GM23338 (cell line): ENCODE measurements at regions not wholly inside any gene's neighbourhood (a gene's known extent, or its start where the extent isn't known, plus 50 kb on each side); places are given as distances from the start of the nearest gene placed in this dataset.

ENCODE experiments used
- ATAC-seq: fragments of 200-7000 bp; cut with Tn5 transposase; 3 replicates; pipeline ENCODE4 v1.9.1; 2020
- DNase-seq: peaks from one replicate; pipeline ENCODE4 v3.0.0-alpha.2; 2015; ENCODE audit warnings: low spot score
- H2AFZ ChIP-seq: fragments of 200-600 bp; sonication (generic); 2 replicates; pipeline ENCODE4 v1.8.0; 2016; ENCODE audit warnings: antibody characterized with exemption, mild to moderate bottlenecking, moderate library complexity
- H3F3A ChIP-seq: fragments of 200-600 bp; sonication (generic); replicated peaks from 2 replicates; pipeline ENCODE4 v1.8.0; 2017; ENCODE audit warnings: antibody characterized with exemption, mixed run types, low read depth
- H3K27ac ChIP-seq: fragments of 200-600 bp; sonication (generic); 2 replicates; pipeline ENCODE4 v1.6.1; 2016; ENCODE audit warnings: low read depth
- H3K27me3 ChIP-seq: fragments of 200-600 bp; sonication (generic); 2 replicates; pipeline ENCODE4 v1.8.0; 2016; ENCODE audit warnings: mild to moderate bottlenecking, mixed run types, moderate library complexity; ENCODE audit not compliant: insufficient read depth
- H3K36me3 ChIP-seq: fragments of 200-600 bp; sonication (generic); 2 replicates; pipeline ENCODE4 v1.8.0; 2016; ENCODE audit warnings: mild to moderate bottlenecking; ENCODE audit not compliant: insufficient read depth
- H3K4me1 ChIP-seq: fragments of 200-600 bp; sonication (generic); 2 replicates; pipeline ENCODE4 v1.8.0; 2016; ENCODE audit warnings: mild to moderate bottlenecking, moderate library complexity; ENCODE audit not compliant: insufficient read depth
- H3K4me2 ChIP-seq: fragments of 200-600 bp; sonication (generic); 2 replicates; pipeline ENCODE4 v1.7.1; 2017; ENCODE audit warnings: mixed run types
- H3K4me3 ChIP-seq: fragments of 200-600 bp; sonication (generic); 2 replicates; pipeline ENCODE4 v1.6.1; 2016; ENCODE audit warnings: mixed run types
- H3K79me2 ChIP-seq: fragments of 200-600 bp; sonication (generic); replicated peaks from 2 replicates; pipeline ENCODE4 v1.8.0; 2017; ENCODE audit warnings: mild to moderate bottlenecking; ENCODE audit not compliant: insufficient read depth
- H3K9me2 ChIP-seq: fragments of 200-600 bp; sonication (generic); 2 replicates; pipeline ENCODE4 v1.8.0; 2017; ENCODE audit not compliant: insufficient read depth
- H4K20me1 ChIP-seq: fragments of 200-600 bp; sonication (generic); replicated peaks from 2 replicates; pipeline ENCODE4 v1.8.0; 2017; ENCODE audit warnings: mild to moderate bottlenecking; ENCODE audit not compliant: insufficient read depth
- H3K27ac Mint-ChIP-seq: 2 replicates; pipeline ENCODE4 v1.8.0; 2020; ENCODE audit warnings: inconsistent platforms, mild to moderate bottlenecking, moderate library complexity, mixed read lengths
- H3K27me3 Mint-ChIP-seq: 3 replicates; pipeline ENCODE4 v1.8.0; 2022; ENCODE audit warnings: low read depth, mild to moderate bottlenecking, moderate library complexity, mixed read lengths, inconsistent platforms; ENCODE audit not compliant: insufficient read depth, poor library complexity
- H3K36me3 Mint-ChIP-seq: 3 replicates; pipeline ENCODE4 v1.8.0; 2021; ENCODE audit warnings: low read depth, mild to moderate bottlenecking, inconsistent platforms, moderate library complexity, mixed read lengths
- H3K4me1 Mint-ChIP-seq: 3 replicates; pipeline ENCODE4 v1.8.0; 2020; ENCODE audit warnings: mild to moderate bottlenecking, inconsistent platforms, mixed read lengths
- H3K4me3 Mint-ChIP-seq: 3 replicates; pipeline ENCODE4 v1.8.0; 2021; ENCODE audit warnings: moderate library complexity, mild to moderate bottlenecking, inconsistent platforms, mixed read lengths
- H3K9me3 Mint-ChIP-seq: 3 replicates; pipeline ENCODE4 v1.8.0; 2020; ENCODE audit warnings: moderate library complexity, mild to moderate bottlenecking, inconsistent platforms, mixed read lengths
- CREB1 ChIP-seq: fragments of 250-450 bp; sonication (Bioruptor Pico); IDR thresholded peaks from 2 replicates; pipeline ENCODE4 v1.5.0; 2020; ENCODE audit warnings: low read depth, mild to moderate bottlenecking, moderate library complexity
- CTCF ChIP-seq, 2 experiments: fragments of 200-600 bp in 1 of 2; sonication (generic) in 1 of 2; conservative IDR thresholded peaks; 2 replicates each; pipeline versions ENCODE4 v1.5.1 to v1.6.1; 2016 to 2017; ENCODE audit warnings: antibody characterized with exemption in 2 of 2, low read depth in 2 of 2, mild to moderate bottlenecking in 2 of 2, moderate library complexity in 1 of 2
- ETS1 ChIP-seq: IDR thresholded peaks from 2 replicates; pipeline ENCODE4 v1.6.1; 2016; ENCODE audit warnings: antibody characterized with exemption
- EZH2 ChIP-seq: fragments of 200-600 bp; sonication (generic); IDR thresholded peaks from one replicate; pipeline ENCODE4 v1.8.0; 2017; ENCODE audit warnings: antibody characterized with exemption, mild to moderate bottlenecking, low read depth; ENCODE audit not compliant: unreplicated experiment
- EZH2phosphoT487 ChIP-seq: fragments of 200-600 bp; sonication (generic); IDR thresholded peaks from one replicate; pipeline ENCODE4 v1.8.1; 2018; ENCODE audit warnings: antibody characterized with exemption; ENCODE audit not compliant: unreplicated experiment
- JUNB ChIP-seq: IDR thresholded peaks from one replicate; pipeline ENCODE4 v1.6.1; 2016; ENCODE audit warnings: antibody characterized with exemption; ENCODE audit not compliant: unreplicated experiment
- NANOG ChIP-seq: IDR thresholded peaks from 2 replicates; pipeline ENCODE4 v1.6.1; 2016; ENCODE audit warnings: antibody characterized with exemption, borderline replicate concordance
- POLR2AphosphoS5 ChIP-seq: IDR thresholded peaks from 2 replicates; pipeline ENCODE4 v1.6.1; 2016; ENCODE audit warnings: antibody characterized with exemption, low read depth
- STAT1 ChIP-seq: IDR thresholded peaks from one replicate; pipeline ENCODE4 v1.6.1; 2016; ENCODE audit warnings: antibody characterized with exemption; ENCODE audit not compliant: unreplicated experiment
- ZNF114 ChIP-seq: fragments of 250-450 bp; sonication (Bioruptor Pico); IDR thresholded peaks from 2 replicates; pipeline ENCODE4 v1.5.0; 2020; ENCODE audit warnings: mild to moderate bottlenecking, moderate library complexity
- ZNF331 ChIP-seq: fragments of 250-450 bp; sonication (Bioruptor Pico); IDR thresholded peaks from 2 replicates; pipeline ENCODE4 v1.5.0; 2020; ENCODE audit warnings: low read depth, mild to moderate bottlenecking, moderate library complexity
- ZNF462 ChIP-seq: fragments of 250-450 bp; sonication (Bioruptor Pico); IDR thresholded peaks from 2 replicates; pipeline ENCODE4 v1.5.0; 2020; ENCODE audit warnings: mild to moderate bottlenecking, moderate library complexity
- TF ChIP-seq, protein P1 (sequence below): IDR thresholded peaks from one replicate; pipeline ENCODE4 v1.6.1; 2018; ENCODE audit warnings: antibody characterized with exemption; ENCODE audit not compliant: unreplicated experiment

DNA sequence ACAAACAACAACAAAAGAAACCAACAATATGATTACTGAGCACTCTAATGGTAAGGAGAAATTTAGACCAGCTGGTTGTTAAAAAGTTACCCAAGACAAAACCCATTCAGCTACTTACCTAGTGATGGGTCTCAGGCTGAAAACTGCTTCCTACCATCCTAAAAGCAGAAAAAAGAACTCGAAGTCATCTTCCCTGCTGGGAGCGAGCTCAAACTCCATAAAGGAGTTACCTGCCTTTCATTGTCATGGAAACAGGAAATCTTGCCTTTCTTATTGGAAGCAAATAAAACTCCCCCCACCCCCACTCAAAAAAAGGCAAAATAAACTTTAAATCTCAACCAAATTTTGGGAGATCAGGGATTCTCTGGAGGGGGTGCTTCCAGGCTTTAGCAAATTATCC, 1478.3 kb downstream of the C4orf33 start:
- ATAC-seq (peak; percentile 50), DNase-seq (peak; percentile 55)
- Mint-ChIP-seq H3K9me3 (peaks cover 27% of the 10 kb centered on the region), H3K36me3 (peaks cover 47% of the 10 kb centered on the region), H3K4me3 (no peak overlapping the region), H3K27ac (no peak overlapping the region), H3K4me1 (peaks cover 29% of the 10 kb centered on the region), H3K27me3 (no peaks in the 10 kb centered on the region)
- peak overlapping the region; percentile 70 for H3K27ac ChIP-seq
- H3K27me3 ChIP-seq: no peaks in the 10 kb centered on the region
- no peaks in the 10 kb centered on the region for H3K9me2 ChIP-seq
- H3K36me3 ChIP-seq: peaks cover 12% of the 10 kb centered on the region
- 0 out of 2 replicates have a peak overlapping the region, but pooled peaks have one; percentile 0 for H2AFZ ChIP-seq
- H3K4me3 ChIP-seq: no peak overlapping the region; the same call in 1 of the 2 replicates
- no peaks in the 10 kb centered on the region for H4K20me1 ChIP-seq
- peaks cover 33% of the 10 kb centered on the region for H3K4me1 ChIP-seq
- no peaks in the 10 kb centered on the region for H3F3A ChIP-seq
- H3K4me2 ChIP-seq: peak overlapping the region; percentile 8
- TF ChIP-seq ZNF462 (CRISPR knock-in tag) (no peak), EZH2phosphoT487 (no peak), JUNB (no peak), ZNF331 (CRISPR knock-in tag) (no peak), CREB1 (CRISPR knock-in tag) (no peak), CTCF (conservative IDR thresholded peaks at IDR 0.05; ENCODE audit: low read depth in 2 of 2) (no peak), ZNF114 (CRISPR knock-in tag) (no peak), ETS1 (no peak), EZH2 (no peak), POLR2AphosphoS5 (no peak), STAT1 (no peak), NANOG (no peak)
- TF ChIP-seq, protein P1, sequence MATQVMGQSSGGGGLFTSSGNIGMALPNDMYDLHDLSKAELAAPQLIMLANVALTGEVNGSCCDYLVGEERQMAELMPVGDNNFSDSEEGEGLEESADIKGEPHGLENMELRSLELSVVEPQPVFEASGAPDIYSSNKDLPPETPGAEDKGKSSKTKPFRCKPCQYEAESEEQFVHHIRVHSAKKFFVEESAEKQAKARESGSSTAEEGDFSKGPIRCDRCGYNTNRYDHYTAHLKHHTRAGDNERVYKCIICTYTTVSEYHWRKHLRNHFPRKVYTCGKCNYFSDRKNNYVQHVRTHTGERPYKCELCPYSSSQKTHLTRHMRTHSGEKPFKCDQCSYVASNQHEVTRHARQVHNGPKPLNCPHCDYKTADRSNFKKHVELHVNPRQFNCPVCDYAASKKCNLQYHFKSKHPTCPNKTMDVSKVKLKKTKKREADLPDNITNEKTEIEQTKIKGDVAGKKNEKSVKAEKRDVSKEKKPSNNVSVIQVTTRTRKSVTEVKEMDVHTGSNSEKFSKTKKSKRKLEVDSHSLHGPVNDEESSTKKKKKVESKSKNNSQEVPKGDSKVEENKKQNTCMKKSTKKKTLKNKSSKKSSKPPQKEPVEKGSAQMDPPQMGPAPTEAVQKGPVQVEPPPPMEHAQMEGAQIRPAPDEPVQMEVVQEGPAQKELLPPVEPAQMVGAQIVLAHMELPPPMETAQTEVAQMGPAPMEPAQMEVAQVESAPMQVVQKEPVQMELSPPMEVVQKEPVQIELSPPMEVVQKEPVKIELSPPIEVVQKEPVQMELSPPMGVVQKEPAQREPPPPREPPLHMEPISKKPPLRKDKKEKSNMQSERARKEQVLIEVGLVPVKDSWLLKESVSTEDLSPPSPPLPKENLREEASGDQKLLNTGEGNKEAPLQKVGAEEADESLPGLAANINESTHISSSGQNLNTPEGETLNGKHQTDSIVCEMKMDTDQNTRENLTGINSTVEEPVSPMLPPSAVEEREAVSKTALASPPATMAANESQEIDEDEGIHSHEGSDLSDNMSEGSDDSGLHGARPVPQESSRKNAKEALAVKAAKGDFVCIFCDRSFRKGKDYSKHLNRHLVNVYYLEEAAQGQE: no peak
- no peaks in the 10 kb centered on the region; the same call in 1 of the 2 replicates for H3K79me2 ChIP-seq
